Chondrocyte (in vitro differentiated cells): ENCODE measurements at regions not wholly inside any gene's neighbourhood (a gene's known extent, or its start where the extent isn't known, plus 50 kb on each side); places are given as distances from the start of the nearest gene placed in this dataset.
A peak's percentile ranks its signal among the peaks of the same experiment; 100 is the strongest.

Source experiments
- DNase-seq: peaks from one replicate; pipeline ENCODE4 v3.0.0; 2021; ENCODE audit warnings: mixed read lengths, low spot score
- H3K27ac Mint-ChIP-seq: one replicate; pipeline ENCODE4 v1.8.0; 2021; ENCODE audit warnings: mild to moderate bottlenecking, moderate library complexity, mixed read lengths; ENCODE audit not compliant: unreplicated experiment
- H3K27me3 Mint-ChIP-seq: 2 replicates; pipeline ENCODE4 v1.8.0; 2021; ENCODE audit warnings: low read depth, mixed read lengths
- H3K36me3 Mint-ChIP-seq: 2 replicates; pipeline ENCODE4 v1.8.0; 2021; ENCODE audit warnings: low read depth, mixed read lengths
- H3K4me1 Mint-ChIP-seq: 2 replicates; pipeline ENCODE4 v1.8.0; 2021; ENCODE audit warnings: low read depth, mild to moderate bottlenecking, mixed read lengths
- H3K4me3 Mint-ChIP-seq: one replicate; pipeline ENCODE4 v1.8.0; 2021; ENCODE audit warnings: mild to moderate bottlenecking, moderate library complexity, mixed read lengths; ENCODE audit not compliant: unreplicated experiment
- H3K9me3 Mint-ChIP-seq: 2 replicates; pipeline ENCODE4 v1.8.0; 2021; ENCODE audit warnings: low read depth, mixed read lengths
- CTCF ChIP-seq: fragments of 200-600 bp; sonication (generic); IDR thresholded peaks from 2 replicates; pipeline ENCODE4 v1.5.0; 2021; ENCODE audit warnings: antibody characterized with exemption, mild to moderate bottlenecking, moderate library complexity

GRCh38 chrX:10099411-10099810 is 57.4 kb upstream of the CLCN4 start:
- no peak for DNase-seq
- H3K4me3 Mint-ChIP-seq: no peak overlapping the region
- peaks cover 13% of the 10 kb centered on the region for H3K9me3 Mint-ChIP-seq
- peaks cover 15% of the 10 kb centered on the region for H3K4me1 Mint-ChIP-seq
- TF ChIP-seq CTCF: no peak
- peak overlapping the region; percentile 38 for H3K27ac Mint-ChIP-seq
- peaks cover 21% of the 10 kb centered on the region for H3K36me3 Mint-ChIP-seq
- H3K27me3 Mint-ChIP-seq: no peaks in the 10 kb centered on the region

- peaks cover 17% of the 10 kb centered on the region for H3K36me3 Mint-ChIP-seq
- H3K27ac Mint-ChIP-seq: no peak overlapping the region
- H3K9me3 Mint-ChIP-seq: peaks cover 7% of the 10 kb centered on the region
- H3K4me3 Mint-ChIP-seq: no peak overlapping the region
- H3K4me1 Mint-ChIP-seq: peaks cover 15% of the 10 kb centered on the region
- H3K27me3 Mint-ChIP-seq: no peaks in the 10 kb centered on the region
- TF ChIP-seq CTCF: no peak
- DNase-seq: no peak
Measured at GRCh38 chrX:10101269-10101668, 55.5 kb upstream of the CLCN4 start.

GRCh38 chrX:10102046-10102704 is 54.6 kb upstream of the CLCN4 start:
- H3K4me3 Mint-ChIP-seq: no peak overlapping the region
- no peak overlapping the region for H3K27ac Mint-ChIP-seq
- TF ChIP-seq CTCF: no peak
- H3K9me3 Mint-ChIP-seq: peaks cover 7% of the 10 kb centered on the region
- DNase-seq: no peak
- H3K36me3 Mint-ChIP-seq: peaks cover 15% of the 10 kb centered on the region
- no peaks in the 10 kb centered on the region for H3K27me3 Mint-ChIP-seq
- H3K4me1 Mint-ChIP-seq: peaks cover 17% of the 10 kb centered on the region

GRCh38 chrX:10103023-10103422 is 53.8 kb upstream of the CLCN4 start:
- Mint-ChIP-seq H3K4me1 (peaks cover 21% of the 10 kb centered on the region), H3K27me3 (no peaks in the 10 kb centered on the region), H3K9me3 (peaks cover 7% of the 10 kb centered on the region), H3K27ac (peak overlapping the region; percentile 43), H3K4me3 (no peak overlapping the region), H3K36me3 (peaks cover 15% of the 10 kb centered on the region)
- no peak for TF ChIP-seq CTCF
- no peak for DNase-seq

- peaks cover 10% of the 10 kb centered on the region for H3K4me1 Mint-ChIP-seq
- H3K36me3 Mint-ChIP-seq: peaks cover 10% of the 10 kb centered on the region
- no peaks in the 10 kb centered on the region for H3K27me3 Mint-ChIP-seq
- no peak for DNase-seq
- H3K27ac Mint-ChIP-seq: peak overlapping the region; percentile 8
- H3K9me3 Mint-ChIP-seq: no peaks in the 10 kb centered on the region
- H3K4me3 Mint-ChIP-seq: no peak overlapping the region
- TF ChIP-seq CTCF: no peak
Measured at GRCh38 chrX:10104958-10105658, 51.7 kb upstream of the CLCN4 start.
